ENCODE measurements at regions not wholly inside any gene's neighbourhood (a gene's known extent, or its start where the extent isn't known, plus 50 kb on each side); places are given as distances from the start of the nearest gene placed in this dataset.
A peak's percentile ranks its signal among the peaks of the same experiment; 100 is the strongest.

DNA sequence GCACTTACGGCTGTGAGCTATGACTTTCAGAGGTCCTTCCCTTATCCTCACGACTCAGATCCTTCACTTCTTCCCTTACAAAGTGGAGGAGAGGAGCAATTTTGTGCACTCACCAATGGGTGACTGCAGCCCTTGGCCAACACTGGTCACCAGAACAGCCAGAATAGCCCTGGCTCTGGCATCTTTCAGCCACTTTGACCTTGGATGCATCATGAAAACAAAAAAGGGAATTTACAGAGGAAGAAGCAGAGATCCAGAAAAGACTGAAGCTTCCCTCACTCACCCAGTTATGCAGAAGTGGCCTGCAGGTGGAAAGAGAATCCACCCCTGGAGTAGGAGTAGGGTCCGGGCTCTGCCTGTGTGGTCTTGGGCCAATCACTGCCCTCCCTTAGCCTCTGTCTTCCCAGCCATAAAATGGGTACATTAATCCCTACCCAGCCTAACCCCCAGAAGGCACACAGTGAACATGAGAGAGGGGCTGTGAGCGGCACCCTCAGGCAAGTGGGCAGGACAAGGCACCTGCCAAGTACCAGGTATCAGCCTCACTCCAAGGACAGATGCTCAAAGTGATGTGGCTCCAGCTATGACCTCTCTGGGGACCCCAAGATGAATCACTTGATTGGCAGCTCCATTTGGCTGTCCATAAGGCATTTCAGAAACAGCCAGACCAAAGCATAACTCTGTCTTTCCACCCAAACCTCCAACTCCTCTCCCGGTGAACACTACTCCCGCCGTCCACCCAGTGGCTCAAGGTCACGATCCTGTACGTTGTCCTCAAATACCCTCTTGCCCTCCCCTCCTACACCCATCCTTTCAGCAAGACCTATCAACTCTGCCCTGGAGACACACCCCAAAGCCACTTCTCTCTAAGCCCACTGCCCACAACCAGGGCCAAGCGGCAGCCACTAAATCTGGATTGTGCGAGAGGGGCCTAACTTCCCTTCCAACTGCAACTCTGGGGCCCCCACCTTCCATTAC, 129.8 kb upstream of the ZMIZ1 start:
- H3K4me3 Mint-ChIP-seq (ENCODE audit: unreplicated experiment), result no peak overlapping the region
- peaks cover 3% of the 10 kb centered on the region for H3K27me3 Mint-ChIP-seq (ENCODE audit: unreplicated experiment)
- H3K36me3 Mint-ChIP-seq (ENCODE audit: low read depth, unreplicated experiment), result peaks cover 5% of the 10 kb centered on the region
- H3K4me1 Mint-ChIP-seq (ENCODE audit: unreplicated experiment), result no peaks in the 10 kb centered on the region
- DNase-seq (ENCODE audit: low spot score), result no peak
- H3K9me3 Mint-ChIP-seq (ENCODE audit: unreplicated experiment), result no peaks in the 10 kb centered on the region
- TF ChIP-seq, protein P1, sequence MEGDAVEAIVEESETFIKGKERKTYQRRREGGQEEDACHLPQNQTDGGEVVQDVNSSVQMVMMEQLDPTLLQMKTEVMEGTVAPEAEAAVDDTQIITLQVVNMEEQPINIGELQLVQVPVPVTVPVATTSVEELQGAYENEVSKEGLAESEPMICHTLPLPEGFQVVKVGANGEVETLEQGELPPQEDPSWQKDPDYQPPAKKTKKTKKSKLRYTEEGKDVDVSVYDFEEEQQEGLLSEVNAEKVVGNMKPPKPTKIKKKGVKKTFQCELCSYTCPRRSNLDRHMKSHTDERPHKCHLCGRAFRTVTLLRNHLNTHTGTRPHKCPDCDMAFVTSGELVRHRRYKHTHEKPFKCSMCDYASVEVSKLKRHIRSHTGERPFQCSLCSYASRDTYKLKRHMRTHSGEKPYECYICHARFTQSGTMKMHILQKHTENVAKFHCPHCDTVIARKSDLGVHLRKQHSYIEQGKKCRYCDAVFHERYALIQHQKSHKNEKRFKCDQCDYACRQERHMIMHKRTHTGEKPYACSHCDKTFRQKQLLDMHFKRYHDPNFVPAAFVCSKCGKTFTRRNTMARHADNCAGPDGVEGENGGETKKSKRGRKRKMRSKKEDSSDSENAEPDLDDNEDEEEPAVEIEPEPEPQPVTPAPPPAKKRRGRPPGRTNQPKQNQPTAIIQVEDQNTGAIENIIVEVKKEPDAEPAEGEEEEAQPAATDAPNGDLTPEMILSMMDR (IDR thresholded peaks at IDR 0.05; ENCODE audit: unreplicated experiment), result no peak
- peak overlapping the region; percentile 85 for H3K27ac Mint-ChIP-seq (ENCODE audit: unreplicated experiment)

DNA sequence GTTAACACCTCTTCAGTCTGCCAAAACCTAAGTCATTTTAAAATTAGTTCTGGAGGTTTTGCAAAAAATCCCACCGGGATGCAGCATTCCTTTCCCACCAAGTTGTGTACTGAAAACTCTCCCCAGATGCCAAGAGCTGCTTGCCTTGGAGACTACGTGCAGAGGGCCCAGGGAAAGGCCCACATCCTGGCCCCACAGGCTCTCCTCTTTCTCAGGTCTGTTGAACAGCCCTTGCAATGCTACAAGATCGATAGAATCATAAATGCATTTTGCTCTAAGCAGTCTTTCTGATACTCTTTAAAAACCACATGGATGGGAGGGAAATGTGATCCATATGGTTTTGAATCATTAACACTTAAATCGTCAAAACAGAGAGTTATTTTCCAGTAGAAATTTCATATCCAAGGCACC, 126.7 kb upstream of the ZMIZ1 start:
- no peaks in the 10 kb centered on the region for H3K9me3 Mint-ChIP-seq (ENCODE audit: unreplicated experiment)
- TF ChIP-seq, protein P1 (IDR thresholded peaks at IDR 0.05; ENCODE audit: unreplicated experiment), result no peak
- no peak for DNase-seq (ENCODE audit: low spot score)
- H3K4me1 Mint-ChIP-seq (ENCODE audit: unreplicated experiment), result no peaks in the 10 kb centered on the region
- no peak overlapping the region for H3K4me3 Mint-ChIP-seq (ENCODE audit: unreplicated experiment)
- peaks cover 10% of the 10 kb centered on the region for H3K27me3 Mint-ChIP-seq (ENCODE audit: unreplicated experiment)
- no peak overlapping the region for H3K27ac Mint-ChIP-seq (ENCODE audit: unreplicated experiment)
- peaks cover 7% of the 10 kb centered on the region for H3K36me3 Mint-ChIP-seq (ENCODE audit: low read depth, unreplicated experiment)

DNA sequence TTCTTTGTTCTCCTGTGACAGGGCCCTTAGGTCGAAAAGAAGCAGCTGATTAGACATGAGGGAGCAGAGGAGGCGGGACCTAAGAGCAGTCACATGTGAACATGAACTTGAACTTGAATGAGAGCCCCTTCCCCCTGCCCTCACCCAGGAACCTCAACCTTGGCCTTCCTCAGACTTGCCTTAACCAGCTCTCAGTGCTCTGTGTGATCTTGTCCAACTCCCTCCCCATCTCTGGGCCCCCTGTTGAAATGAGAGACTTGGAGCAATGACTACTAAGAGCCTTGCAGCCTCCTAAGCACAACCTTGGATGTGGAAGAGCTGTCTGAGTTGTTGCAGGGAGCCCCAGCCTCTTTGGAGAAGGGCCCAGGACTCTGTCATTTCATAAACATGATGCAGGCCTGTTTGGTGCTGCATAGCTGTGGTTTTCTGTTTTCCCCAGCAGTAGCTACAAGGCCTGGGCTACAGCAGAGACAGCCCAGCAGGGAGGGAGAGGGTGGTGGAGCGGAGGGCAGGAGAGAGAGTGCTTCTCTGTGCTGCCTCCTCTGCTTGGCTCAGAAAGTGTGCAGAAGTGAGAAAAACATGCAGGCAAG, 123.9 kb upstream of the ZMIZ1 start:
- peaks cover 7% of the 10 kb centered on the region for H3K27me3 Mint-ChIP-seq (ENCODE audit: unreplicated experiment)
- no peaks in the 10 kb centered on the region for H3K4me1 Mint-ChIP-seq (ENCODE audit: unreplicated experiment)
- no peaks in the 10 kb centered on the region for H3K9me3 Mint-ChIP-seq (ENCODE audit: unreplicated experiment)
- no peak overlapping the region for H3K4me3 Mint-ChIP-seq (ENCODE audit: unreplicated experiment)
- peaks cover 7% of the 10 kb centered on the region for H3K36me3 Mint-ChIP-seq (ENCODE audit: low read depth, unreplicated experiment)
- TF ChIP-seq, protein P1 (IDR thresholded peaks at IDR 0.05; ENCODE audit: unreplicated experiment), result no peak
- no peak for DNase-seq (ENCODE audit: low spot score)
- no peak overlapping the region for H3K27ac Mint-ChIP-seq (ENCODE audit: unreplicated experiment)

DNA sequence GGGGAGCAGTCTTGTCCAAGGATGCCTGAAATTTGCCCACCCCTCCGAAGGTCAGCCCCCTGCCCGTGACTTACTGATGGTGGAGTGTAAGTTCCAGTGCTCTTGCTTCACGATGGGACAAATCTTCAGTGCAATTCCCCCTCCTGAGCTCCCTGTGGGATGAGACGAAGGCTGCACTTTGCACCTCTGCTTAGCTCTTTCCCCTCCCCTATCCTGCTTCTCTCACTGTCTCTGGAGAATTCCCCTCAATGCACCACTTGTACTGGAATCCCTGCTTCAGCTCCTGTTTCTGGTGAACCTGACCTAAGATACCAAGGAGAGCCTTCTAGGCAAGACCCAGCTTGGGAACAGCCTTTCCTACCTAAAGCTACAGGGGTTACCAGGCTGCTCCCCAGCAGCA, 122.9 kb upstream of the ZMIZ1 start:
- TF ChIP-seq, protein P1 (IDR thresholded peaks at IDR 0.05; ENCODE audit: unreplicated experiment), result no peak
- Mint-ChIP-seq H3K27me3 (ENCODE audit: unreplicated experiment) (peaks cover 7% of the 10 kb centered on the region), H3K9me3 (ENCODE audit: unreplicated experiment) (no peaks in the 10 kb centered on the region), H3K4me1 (ENCODE audit: unreplicated experiment) (no peaks in the 10 kb centered on the region), H3K36me3 (ENCODE audit: low read depth, unreplicated experiment) (peaks cover 7% of the 10 kb centered on the region), H3K27ac (ENCODE audit: unreplicated experiment) (no peak overlapping the region), H3K4me3 (ENCODE audit: unreplicated experiment) (no peak overlapping the region)
- DNase-seq (ENCODE audit: low spot score), result no peak

DNA sequence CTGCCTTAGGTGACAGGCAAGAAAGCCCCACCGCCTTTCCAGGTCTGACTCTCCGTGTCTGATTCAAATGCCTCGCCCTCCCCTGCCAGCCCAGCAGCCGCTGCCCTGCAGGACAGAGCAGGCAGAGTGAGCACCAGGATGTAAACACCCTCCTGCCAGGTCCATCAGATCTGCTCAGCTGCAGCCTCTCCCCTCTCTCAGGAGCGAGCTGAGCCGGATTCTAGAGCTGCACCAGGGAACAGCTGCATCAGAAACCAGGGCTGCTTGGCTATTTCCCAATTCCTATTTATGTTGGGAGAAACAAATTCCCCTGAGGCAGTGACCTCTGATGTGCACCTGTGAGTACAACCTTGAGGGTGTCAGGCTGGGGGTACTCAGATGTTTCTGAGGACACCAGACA, 121.5 kb upstream of the ZMIZ1 start:
- peaks cover 7% of the 10 kb centered on the region for H3K36me3 Mint-ChIP-seq (ENCODE audit: low read depth, unreplicated experiment)

More for the DNA sequence above, 121.5 kb upstream of the ZMIZ1 start:
- no peak for DNase-seq (ENCODE audit: low spot score)
- Mint-ChIP-seq H3K4me1 (ENCODE audit: unreplicated experiment) (no peaks in the 10 kb centered on the region), H3K4me3 (ENCODE audit: unreplicated experiment) (no peak overlapping the region), H3K27ac (ENCODE audit: unreplicated experiment) (no peak overlapping the region), H3K9me3 (ENCODE audit: unreplicated experiment) (no peaks in the 10 kb centered on the region), H3K27me3 (ENCODE audit: unreplicated experiment) (peaks cover 13% of the 10 kb centered on the region)
- TF ChIP-seq, protein P1 (IDR thresholded peaks at IDR 0.05; ENCODE audit: unreplicated experiment), result no peak
